ENCODE measurements at regions not wholly inside any gene's neighbourhood (a gene's known extent, or its start where the extent isn't known, plus 50 kb on each side); places are given as distances from the start of the nearest gene placed in this dataset.
"Not testable (repeated sequence)": the region's sequence is repeated elsewhere in the genome, so short reads cannot be mapped to it uniquely, and the experiment has no call there.

DNA sequence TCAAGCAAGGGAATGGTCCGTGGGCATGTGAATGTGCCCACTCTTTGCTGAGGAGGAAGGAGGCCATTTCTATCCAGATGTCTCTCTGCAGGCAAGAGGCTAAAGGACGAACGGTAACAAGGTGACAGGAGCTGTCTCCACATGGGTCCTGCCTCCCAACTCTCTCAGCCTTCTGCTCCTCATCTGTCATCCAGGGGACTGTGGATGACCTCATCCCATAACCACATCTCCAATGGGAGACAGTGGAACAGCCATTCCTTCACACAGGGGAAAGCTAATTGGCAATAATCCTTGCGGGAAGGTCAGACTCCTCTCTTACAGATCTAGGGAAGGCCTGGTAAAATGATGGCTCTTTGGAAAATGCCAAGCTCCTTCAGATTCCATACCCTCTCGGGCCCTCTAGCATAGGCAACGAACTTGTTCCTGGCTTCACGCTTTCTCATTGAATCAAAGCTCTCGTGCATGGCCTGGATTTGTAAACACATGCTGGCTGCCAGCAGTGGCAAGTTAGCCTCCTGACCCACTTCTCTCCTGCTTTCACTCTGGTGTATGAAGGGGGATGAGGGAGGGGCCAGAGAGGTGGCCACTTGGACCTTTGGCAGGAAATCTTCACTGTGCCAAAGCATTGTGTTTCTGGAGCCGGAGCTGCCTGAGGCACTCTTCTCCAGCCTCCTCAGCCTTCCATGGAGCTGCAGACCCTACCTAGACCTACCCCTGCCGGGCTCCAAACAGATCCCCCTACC lies 94.5 kb upstream of the FAM72C start:
- H3K4me1 Mint-ChIP-seq (ENCODE audit: low read depth); H3K27me3 Mint-ChIP-seq; DNase-seq (ENCODE audit: low spot score, unreplicated experiment); H3K36me3 Mint-ChIP-seq (ENCODE audit: insufficient read depth); H3K4me3 Mint-ChIP-seq (ENCODE audit: low read depth); H3K9me3 Mint-ChIP-seq (ENCODE audit: low read depth); H3K27ac Mint-ChIP-seq: not testable (repeated sequence)

DNA sequence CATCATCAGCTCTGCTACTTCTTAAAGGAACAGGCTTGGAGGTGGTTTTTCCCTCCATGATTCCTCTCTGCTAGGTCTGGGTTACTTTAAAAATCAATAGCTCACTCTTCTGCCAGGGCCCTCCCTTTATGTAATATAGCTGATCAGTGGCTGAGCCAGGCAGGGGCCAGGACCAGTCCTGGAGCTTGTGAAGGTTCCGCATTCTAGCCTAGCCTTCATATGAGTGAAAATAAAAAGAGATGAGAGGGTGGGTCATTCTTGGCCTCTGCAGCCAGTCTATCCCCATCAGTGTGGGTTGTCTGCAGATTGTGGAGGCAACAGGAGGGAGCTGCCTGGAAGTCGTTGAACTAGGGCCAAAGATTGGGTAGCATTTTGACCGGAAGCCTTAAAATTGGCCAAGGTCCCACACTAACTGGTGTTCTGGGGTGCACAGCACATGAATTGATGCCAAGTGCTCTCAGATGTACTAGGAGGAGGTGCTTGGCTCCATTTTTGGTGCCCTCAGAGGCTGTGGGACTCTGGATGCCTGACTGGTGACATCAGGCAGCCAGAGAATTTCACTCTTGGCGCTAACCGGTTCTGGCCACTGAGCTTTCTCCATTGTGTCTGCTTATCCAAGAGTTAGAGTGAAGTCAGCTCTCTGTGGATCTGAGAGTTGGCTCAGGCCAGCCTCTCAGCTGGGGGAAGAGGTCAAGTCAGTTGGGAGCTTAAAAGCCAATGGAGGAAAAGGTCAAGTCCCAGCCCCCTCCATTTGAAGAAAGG lies 93.7 kb upstream of the FAM72C start:
- H3K36me3 Mint-ChIP-seq (ENCODE audit: insufficient read depth); DNase-seq (ENCODE audit: low spot score, unreplicated experiment); H3K27ac Mint-ChIP-seq; H3K4me3 Mint-ChIP-seq (ENCODE audit: low read depth); H3K9me3 Mint-ChIP-seq (ENCODE audit: low read depth); H3K4me1 Mint-ChIP-seq (ENCODE audit: low read depth); H3K27me3 Mint-ChIP-seq: not testable (repeated sequence)

DNA sequence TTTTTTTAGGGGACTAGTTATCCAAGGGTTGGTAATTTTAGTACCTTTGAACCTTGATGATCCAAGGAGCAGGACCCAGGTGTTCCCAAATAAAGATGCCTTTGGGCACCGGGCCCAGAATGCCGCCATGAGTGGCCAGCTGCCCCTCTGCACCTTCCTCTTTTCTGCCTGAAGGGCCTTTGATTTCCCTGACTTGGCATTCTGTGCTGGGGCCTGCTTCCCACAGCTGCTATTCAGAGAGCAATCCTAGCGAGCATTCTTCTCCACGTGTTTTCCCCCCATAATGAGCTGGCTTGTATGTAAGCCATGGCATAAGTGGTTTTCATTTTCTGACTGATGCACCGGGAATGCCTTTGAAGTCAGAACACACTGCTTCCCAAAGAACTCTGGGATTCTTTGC lies 77.6 kb upstream of the FAM72C start:
- H3K4me1 Mint-ChIP-seq (ENCODE audit: low read depth); H3K36me3 Mint-ChIP-seq (ENCODE audit: insufficient read depth); H3K9me3 Mint-ChIP-seq (ENCODE audit: low read depth): not testable (repeated sequence)

GRCh38 chr1:144046645-144047044 lies 74.9 kb upstream of the FAM72C start:
- not testable (repeated sequence) for H3K4me3 Mint-ChIP-seq (ENCODE audit: low read depth); H3K9me3 Mint-ChIP-seq (ENCODE audit: low read depth)

More for the DNA sequence above, 77.6 kb upstream of the FAM72C start:
- H3K4me3 Mint-ChIP-seq (ENCODE audit: low read depth); DNase-seq (ENCODE audit: low spot score, unreplicated experiment); H3K27ac Mint-ChIP-seq; H3K27me3 Mint-ChIP-seq: not testable (repeated sequence)

DNA sequence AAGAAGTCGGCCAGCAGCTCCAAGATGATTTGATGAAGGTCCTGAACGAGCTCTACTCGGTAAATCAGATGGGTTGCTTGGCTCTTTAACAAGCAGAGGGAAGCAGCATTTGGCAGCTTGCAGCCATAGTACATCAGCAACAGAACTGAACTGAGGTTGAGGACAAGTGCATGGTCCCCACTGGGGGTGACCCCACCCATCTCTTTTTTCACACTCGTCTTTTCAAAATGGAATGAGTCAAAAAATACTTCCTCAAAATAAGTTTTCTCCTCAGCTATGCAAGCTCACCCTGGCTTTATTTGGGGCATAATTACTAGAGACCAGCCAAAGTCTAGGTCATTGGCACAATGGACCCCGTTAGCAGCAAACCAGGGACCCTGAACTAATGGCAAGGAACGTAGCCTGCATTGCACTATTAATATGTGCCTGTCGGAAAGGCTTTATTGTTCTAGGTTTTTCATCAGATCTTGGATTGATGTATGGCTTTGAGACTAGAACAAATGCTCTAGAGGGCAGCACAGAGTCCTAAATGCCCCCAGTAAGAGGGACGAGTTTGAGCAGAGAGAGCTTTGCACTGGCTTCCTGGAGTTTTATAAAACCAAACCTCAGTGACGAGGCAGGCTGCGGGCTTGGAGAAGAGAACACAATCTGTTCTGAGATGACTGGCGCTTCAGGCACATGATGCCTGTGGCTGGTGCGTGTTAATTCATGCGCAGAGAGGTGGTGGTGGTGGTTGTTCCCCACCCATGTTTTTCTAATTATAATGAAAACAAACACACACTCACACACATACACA lies 74.2 kb upstream of the FAM72C start:
- not testable (repeated sequence) for DNase-seq (ENCODE audit: low spot score, unreplicated experiment); H3K27me3 Mint-ChIP-seq; H3K27ac Mint-ChIP-seq; H3K36me3 Mint-ChIP-seq (ENCODE audit: insufficient read depth); H3K4me3 Mint-ChIP-seq (ENCODE audit: low read depth); H3K9me3 Mint-ChIP-seq (ENCODE audit: low read depth); H3K4me1 Mint-ChIP-seq (ENCODE audit: low read depth)

More at GRCh38 chr1:144046645-144047044, 74.9 kb upstream of the FAM72C start:
- not testable (repeated sequence) for H3K36me3 Mint-ChIP-seq (ENCODE audit: insufficient read depth); DNase-seq (ENCODE audit: low spot score, unreplicated experiment); H3K27me3 Mint-ChIP-seq; H3K27ac Mint-ChIP-seq; H3K4me1 Mint-ChIP-seq (ENCODE audit: low read depth)

DNA sequence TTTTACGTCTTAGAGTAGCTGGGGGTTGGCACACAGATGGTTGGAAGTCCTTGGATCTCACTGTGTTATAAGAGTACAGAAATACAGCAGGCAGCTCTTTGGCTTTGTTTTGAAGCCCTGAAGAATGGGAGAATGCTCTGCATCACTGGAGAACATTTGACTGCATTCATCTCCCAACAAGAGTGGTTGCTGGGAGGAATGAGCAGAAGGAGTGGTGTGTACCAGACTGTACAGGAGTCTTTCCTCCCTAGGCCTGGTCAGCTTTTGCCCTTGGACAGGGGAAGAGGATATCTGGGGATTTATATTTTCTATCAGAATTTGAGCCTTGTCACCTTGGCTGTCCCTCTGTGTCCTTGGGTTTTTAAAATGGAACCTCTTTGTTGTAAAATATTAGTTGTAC lies 70.5 kb upstream of the FAM72C start:
- not testable (repeated sequence) for H3K4me1 Mint-ChIP-seq (ENCODE audit: low read depth); H3K27ac Mint-ChIP-seq; H3K36me3 Mint-ChIP-seq (ENCODE audit: insufficient read depth); H3K27me3 Mint-ChIP-seq; DNase-seq (ENCODE audit: low spot score, unreplicated experiment); H3K4me3 Mint-ChIP-seq (ENCODE audit: low read depth); H3K9me3 Mint-ChIP-seq (ENCODE audit: low read depth)

DNA sequence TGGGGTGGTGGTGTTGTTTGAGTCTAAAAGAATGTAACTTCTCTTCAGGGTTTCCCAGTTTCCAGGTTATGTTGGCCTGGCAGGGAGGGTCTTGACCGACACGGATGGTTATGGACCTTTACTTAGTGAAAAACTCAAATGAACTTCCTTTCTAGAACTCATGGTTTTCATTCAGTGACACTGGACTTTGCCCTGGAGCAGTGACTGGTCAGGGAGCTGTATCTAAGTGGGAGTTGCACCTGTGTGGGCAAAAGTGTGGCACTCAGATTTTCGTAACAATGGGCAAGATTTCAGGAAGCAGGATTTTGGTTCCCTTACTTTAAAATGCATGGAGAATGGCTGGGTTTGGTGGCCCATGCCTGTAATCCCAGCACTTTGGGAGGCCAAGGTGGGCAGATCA lies 68.5 kb upstream of the FAM72C start:
- H3K9me3 Mint-ChIP-seq (ENCODE audit: low read depth); H3K36me3 Mint-ChIP-seq (ENCODE audit: insufficient read depth); H3K4me1 Mint-ChIP-seq (ENCODE audit: low read depth); H3K27ac Mint-ChIP-seq; DNase-seq (ENCODE audit: low spot score, unreplicated experiment); H3K27me3 Mint-ChIP-seq; H3K4me3 Mint-ChIP-seq (ENCODE audit: low read depth): not testable (repeated sequence)

- not testable (repeated sequence) for H3K4me1 Mint-ChIP-seq (ENCODE audit: low read depth); H3K27ac Mint-ChIP-seq; H3K36me3 Mint-ChIP-seq (ENCODE audit: insufficient read depth); H3K27me3 Mint-ChIP-seq; H3K9me3 Mint-ChIP-seq (ENCODE audit: low read depth); DNase-seq (ENCODE audit: low spot score, unreplicated experiment); H3K4me3 Mint-ChIP-seq (ENCODE audit: low read depth)
These were observed 62.3 kb upstream of the FAM72C start for GRCh38 chr1:144034045-144034444.

DNA sequence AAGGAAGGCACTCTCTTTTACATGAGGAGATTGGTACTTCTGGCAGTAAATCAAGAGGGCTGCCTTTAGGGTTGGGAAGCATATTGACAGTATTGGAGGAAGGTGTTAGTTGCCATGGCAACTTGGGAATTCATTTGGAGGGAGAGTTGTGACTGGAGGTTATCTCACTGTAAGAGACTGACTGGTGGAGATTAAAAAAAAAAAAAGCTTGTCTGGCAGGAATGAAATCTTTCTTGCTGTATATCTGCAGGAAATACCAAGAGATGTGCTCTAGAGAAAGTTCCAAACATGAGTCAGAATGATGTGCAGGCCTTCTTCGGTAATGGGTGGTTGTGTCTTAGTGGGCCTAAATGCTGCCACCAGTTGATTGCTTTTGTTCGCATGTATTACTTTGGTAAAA lies 59.8 kb upstream of the FAM72C start:
- not testable (repeated sequence) for H3K27me3 Mint-ChIP-seq; H3K4me3 Mint-ChIP-seq (ENCODE audit: low read depth); H3K36me3 Mint-ChIP-seq (ENCODE audit: insufficient read depth); DNase-seq (ENCODE audit: low spot score, unreplicated experiment); H3K27ac Mint-ChIP-seq; H3K9me3 Mint-ChIP-seq (ENCODE audit: low read depth); H3K4me1 Mint-ChIP-seq (ENCODE audit: low read depth)

DNA sequence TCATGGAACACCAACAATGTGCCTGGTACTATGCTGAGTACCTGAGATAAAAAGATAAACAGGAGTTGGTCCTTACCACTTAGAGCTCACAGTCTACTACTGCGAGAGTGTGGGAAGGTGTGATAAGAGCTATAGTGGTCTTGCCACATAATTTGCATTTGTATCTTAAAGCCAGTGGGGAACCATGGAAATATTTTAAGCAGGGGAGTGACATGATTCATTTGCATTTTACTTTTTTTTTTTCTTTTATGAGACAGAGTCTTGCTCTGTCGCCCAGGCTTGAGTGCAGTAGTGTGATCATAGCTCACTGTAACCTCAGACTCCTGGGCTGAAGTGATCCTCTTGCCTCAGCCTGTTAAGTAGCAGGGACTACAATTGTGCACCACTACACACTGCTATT lies 54.2 kb upstream of the FAM72C start:
- H3K36me3 Mint-ChIP-seq (ENCODE audit: insufficient read depth); H3K4me3 Mint-ChIP-seq (ENCODE audit: low read depth); H3K27ac Mint-ChIP-seq; H3K9me3 Mint-ChIP-seq (ENCODE audit: low read depth); H3K4me1 Mint-ChIP-seq (ENCODE audit: low read depth); H3K27me3 Mint-ChIP-seq; DNase-seq (ENCODE audit: low spot score, unreplicated experiment): not testable (repeated sequence)

DNA sequence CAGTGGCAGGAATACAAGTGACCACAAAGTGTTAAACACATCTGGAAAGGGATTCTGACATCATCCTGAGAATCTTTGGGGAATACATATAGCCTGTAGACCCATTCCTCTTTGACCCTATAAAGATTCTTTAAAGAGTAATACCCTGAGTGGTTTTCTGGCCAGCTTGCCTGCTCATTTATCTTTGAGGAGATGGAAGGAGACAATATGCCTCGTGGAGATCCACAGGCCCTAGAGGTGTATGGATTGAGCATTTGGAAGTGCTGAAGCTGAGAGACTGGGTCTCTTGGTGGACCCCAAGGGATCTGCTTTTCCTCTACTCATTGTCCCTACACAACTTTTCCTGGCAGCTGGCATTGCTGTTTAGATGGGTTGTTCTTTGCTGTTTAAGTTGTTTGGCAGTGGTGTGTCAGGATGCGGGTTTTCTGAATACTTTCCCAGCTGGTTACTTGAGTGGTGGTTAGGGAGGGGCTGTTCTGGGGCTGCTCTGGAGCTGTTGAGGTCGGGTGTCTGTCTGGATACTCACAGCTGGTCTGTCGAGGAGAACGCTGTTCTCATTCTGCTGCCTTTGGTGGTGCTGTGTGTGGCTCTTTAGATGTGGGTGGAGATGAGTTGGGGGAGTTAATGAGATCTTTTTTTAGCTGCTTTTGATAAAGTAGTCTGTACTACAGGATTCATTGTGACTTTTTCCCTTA lies 50.1 kb upstream of the FAM72C start:
- not testable (repeated sequence) for H3K27me3 Mint-ChIP-seq; H3K36me3 Mint-ChIP-seq (ENCODE audit: insufficient read depth); H3K4me3 Mint-ChIP-seq (ENCODE audit: low read depth); H3K27ac Mint-ChIP-seq; H3K9me3 Mint-ChIP-seq (ENCODE audit: low read depth); DNase-seq (ENCODE audit: low spot score, unreplicated experiment); H3K4me1 Mint-ChIP-seq (ENCODE audit: low read depth)
